ENCODE measurements at regions not wholly inside any gene's neighbourhood (a gene's known extent, or its start where the extent isn't known, plus 50 kb on each side); places are given as distances from the start of the nearest gene placed in this dataset.
A peak's percentile ranks its signal among the peaks of the same experiment; 100 is the strongest.

- no peak for DNase-seq (ENCODE audit: low spot score)
These were observed 713.0 kb upstream of the MARCKS start for GRCh38 chr6:113144117-113144516.

- DNase-seq (ENCODE audit: low spot score): no peak
These were observed 710.3 kb upstream of the MARCKS start for GRCh38 chr6:113146878-113147277.

GRCh38 chr6:113147544-113147943 is 709.6 kb upstream of the MARCKS start:
- no peak for DNase-seq (ENCODE audit: low spot score)

GRCh38 chr6:113148566-113148965 is 708.6 kb upstream of the MARCKS start:
- no peak for DNase-seq (ENCODE audit: low spot score)

GRCh38 chr6:113149511-113149910 is 707.6 kb upstream of the MARCKS start:
- DNase-seq (ENCODE audit: low spot score): no peak

GRCh38 chr6:113160306-113161017 is 696.7 kb upstream of the MARCKS start:
- no peak for DNase-seq (ENCODE audit: low spot score)

GRCh38 chr6:113161018-113161315 is 696.2 kb upstream of the MARCKS start:
- DNase-seq (ENCODE audit: low spot score): no peak

GRCh38 chr6:113162739-113163138 is 694.4 kb upstream of the MARCKS start:
- no peak for DNase-seq (ENCODE audit: low spot score)

GRCh38 chr6:113168057-113168456 is 689.1 kb upstream of the MARCKS start:
- DNase-seq (ENCODE audit: low spot score): no peak

GRCh38 chr6:113169484-113169883 is 687.7 kb upstream of the MARCKS start:
- no peak for DNase-seq (ENCODE audit: low spot score)

- DNase-seq (ENCODE audit: low spot score): no peak
These were observed 686.7 kb upstream of the MARCKS start for GRCh38 chr6:113170454-113170853.

- no peak for DNase-seq (ENCODE audit: low spot score)
These were observed 685.3 kb upstream of the MARCKS start for GRCh38 chr6:113171882-113172281.

GRCh38 chr6:113172531-113172966 is 684.6 kb upstream of the MARCKS start:
- DNase-seq (ENCODE audit: low spot score): peak; percentile 6

- no peak for DNase-seq (ENCODE audit: low spot score)
These were observed 678.8 kb upstream of the MARCKS start for GRCh38 chr6:113178349-113178748.

- no peak for DNase-seq (ENCODE audit: low spot score)
These were observed 676.0 kb upstream of the MARCKS start for GRCh38 chr6:113181164-113181563.

- peak; percentile 83 for DNase-seq (ENCODE audit: low spot score)
These were observed 674.6 kb upstream of the MARCKS start for GRCh38 chr6:113182370-113183141.

GRCh38 chr6:113184291-113184690 is 672.9 kb upstream of the MARCKS start:
- DNase-seq (ENCODE audit: low spot score): no peak

- DNase-seq (ENCODE audit: low spot score): no peak
These were observed 672.4 kb upstream of the MARCKS start for GRCh38 chr6:113184736-113185135.

GRCh38 chr6:113185299-113185698 is 671.8 kb upstream of the MARCKS start:
- DNase-seq (ENCODE audit: low spot score): no peak

- no peak for DNase-seq (ENCODE audit: low spot score)
These were observed 669.5 kb upstream of the MARCKS start for GRCh38 chr6:113187661-113188060.

- DNase-seq (ENCODE audit: low spot score): no peak
These were observed 668.2 kb upstream of the MARCKS start for GRCh38 chr6:113188962-113189361.

- no peak for DNase-seq (ENCODE audit: low spot score)
These were observed 667.0 kb upstream of the MARCKS start for GRCh38 chr6:113190170-113190569.

- no peak for DNase-seq (ENCODE audit: low spot score)
These were observed 663.1 kb upstream of the MARCKS start for GRCh38 chr6:113194090-113194489.
